ENCODE measurements at regions not wholly inside any gene's neighbourhood (a gene's known extent, or its start where the extent isn't known, plus 50 kb on each side); places are given as distances from the start of the nearest gene placed in this dataset.

DNA sequence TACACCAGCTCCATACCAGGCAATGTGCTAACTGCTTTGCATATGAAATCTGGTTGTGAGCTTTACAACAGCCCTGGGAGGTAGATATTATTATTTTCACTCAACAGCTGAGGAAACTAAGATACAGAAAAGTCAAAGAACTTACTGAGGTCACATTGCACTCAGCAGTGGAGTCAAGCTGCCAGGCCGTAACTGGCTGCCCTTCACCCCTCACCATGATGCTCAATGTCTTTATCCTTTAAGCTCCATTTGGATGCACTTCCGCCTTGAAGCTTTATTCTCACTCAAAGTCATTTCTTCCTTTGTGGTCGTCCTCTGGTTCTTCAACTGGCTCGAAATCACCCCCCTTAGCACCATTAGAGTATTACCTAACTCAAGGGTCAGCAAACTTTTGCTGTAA lies 81.7 kb upstream of the RALGPS2 start:
- DNase-seq (ENCODE audit: low spot score), result no peak
- TF ChIP-seq, protein P1, sequence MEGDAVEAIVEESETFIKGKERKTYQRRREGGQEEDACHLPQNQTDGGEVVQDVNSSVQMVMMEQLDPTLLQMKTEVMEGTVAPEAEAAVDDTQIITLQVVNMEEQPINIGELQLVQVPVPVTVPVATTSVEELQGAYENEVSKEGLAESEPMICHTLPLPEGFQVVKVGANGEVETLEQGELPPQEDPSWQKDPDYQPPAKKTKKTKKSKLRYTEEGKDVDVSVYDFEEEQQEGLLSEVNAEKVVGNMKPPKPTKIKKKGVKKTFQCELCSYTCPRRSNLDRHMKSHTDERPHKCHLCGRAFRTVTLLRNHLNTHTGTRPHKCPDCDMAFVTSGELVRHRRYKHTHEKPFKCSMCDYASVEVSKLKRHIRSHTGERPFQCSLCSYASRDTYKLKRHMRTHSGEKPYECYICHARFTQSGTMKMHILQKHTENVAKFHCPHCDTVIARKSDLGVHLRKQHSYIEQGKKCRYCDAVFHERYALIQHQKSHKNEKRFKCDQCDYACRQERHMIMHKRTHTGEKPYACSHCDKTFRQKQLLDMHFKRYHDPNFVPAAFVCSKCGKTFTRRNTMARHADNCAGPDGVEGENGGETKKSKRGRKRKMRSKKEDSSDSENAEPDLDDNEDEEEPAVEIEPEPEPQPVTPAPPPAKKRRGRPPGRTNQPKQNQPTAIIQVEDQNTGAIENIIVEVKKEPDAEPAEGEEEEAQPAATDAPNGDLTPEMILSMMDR (IDR thresholded peaks at IDR 0.05), result no peak
- no peak for ATAC-seq (ENCODE audit: low FRiP score)

DNA sequence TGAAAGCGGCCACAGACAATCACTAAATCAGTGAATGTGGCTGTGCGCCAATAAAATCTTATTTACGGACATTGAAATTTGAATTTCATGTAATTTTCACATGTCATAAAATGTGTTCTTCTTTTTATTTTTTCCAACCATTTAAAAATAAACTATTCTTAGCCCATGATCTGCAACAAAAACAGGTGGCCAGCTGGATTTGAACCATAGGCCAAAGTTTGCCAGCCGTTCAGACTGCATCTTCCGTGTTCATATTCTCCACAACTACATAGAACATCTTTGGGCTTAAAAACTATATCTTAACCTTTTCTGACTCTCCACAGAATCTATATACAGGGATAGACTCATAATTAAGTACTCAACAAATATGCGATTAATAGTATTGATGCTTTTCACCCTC lies 81.2 kb upstream of the RALGPS2 start:
- DNase-seq (ENCODE audit: low spot score), result no peak
- TF ChIP-seq, protein P1 (IDR thresholded peaks at IDR 0.05), result no peak
- ATAC-seq (ENCODE audit: low FRiP score), result no peak

DNA sequence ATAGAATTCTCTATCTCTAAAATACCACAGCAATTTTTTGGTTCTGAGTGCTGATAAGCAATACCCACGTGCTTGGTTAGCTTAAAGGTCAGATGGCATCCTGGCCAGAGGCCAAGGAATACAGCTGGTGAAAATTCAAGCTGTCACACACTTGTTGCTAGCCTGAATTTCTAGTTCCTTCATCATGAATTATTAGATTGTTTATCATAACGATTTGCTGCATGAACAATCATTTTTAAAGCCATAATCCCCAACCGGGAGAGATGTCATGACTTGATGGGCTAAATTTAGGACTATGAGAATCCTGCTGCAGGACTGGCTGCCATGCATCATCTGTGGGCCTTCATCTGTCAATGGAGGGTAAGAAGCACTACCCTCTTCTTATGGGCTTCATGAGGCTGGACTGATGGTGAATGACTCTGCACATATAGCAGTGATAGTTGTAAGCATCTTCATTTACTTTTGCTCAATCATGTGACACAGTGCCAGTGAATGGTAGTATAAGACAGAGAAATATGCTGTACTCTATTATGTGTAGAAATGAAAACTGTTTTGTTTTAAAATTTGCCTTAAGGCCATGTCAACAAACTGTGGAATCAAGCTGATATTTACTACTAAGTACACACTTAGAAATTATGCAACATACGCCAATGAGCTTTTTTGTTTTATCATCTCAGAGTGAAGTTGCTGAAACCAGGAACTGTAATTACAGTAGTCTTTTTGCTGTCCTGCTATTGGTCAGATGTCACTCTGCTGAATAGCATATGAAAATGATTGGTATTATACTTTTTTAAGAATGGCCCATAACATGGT lies 80.5 kb upstream of the RALGPS2 start:
- TF ChIP-seq, protein P1 (IDR thresholded peaks at IDR 0.05), result no peak
- no peak for DNase-seq (ENCODE audit: low spot score)
- ATAC-seq (ENCODE audit: low FRiP score), result no peak

DNA sequence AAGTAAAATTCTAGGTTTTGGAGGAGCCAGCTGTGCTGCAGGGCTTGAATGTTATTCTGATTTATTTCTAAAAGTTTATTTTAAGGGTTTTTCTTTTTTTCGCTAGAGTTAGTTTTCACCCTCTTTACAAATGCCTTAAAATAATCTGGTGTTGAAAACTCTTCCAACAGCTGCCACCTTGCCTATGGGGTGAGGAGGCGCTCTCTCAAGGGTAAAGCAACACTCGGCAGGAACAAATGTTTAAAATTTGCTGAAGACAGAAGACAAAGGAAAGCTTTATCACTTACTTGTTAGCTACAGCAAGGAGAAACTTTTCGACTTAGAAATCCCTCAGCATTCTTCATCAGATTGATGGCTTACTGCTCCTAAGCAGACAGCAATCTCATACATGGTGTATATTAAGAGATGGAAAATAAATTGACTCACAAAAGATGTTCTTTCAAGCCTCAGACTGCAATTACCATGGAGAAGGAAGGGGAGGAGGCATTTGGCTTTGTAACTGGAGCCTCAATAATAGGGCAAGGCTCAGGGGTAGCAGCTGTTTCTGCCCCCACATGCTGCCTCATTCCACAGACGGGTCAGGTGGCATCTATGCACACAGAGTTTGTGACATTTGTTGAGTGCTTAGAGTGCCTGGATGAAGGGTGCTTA lies 79.8 kb upstream of the RALGPS2 start:
- DNase-seq (ENCODE audit: low spot score) (no peak), ATAC-seq (ENCODE audit: low FRiP score) (no peak)
- TF ChIP-seq, protein P1 (IDR thresholded peaks at IDR 0.05), result no peak

DNA sequence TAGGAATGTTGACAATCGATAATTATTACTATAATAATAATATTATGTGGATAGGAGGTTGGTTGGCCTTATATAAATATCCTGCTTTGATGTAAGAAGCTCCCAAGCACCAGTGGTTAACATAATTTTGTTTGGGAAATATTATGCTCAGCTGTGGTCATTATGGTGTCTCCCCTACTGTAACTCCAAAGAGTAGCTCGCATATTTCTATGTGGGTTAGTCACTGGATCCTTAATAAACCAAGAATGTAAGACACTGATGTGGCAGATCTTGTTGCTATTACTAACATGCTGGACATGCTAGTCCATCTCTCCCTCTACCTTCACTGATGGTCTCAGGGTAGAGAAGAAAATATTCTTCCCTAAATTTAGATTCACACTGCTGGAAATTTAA lies 79.2 kb upstream of the RALGPS2 start:
- DNase-seq (ENCODE audit: low spot score) (no peak), ATAC-seq (ENCODE audit: low FRiP score) (no peak)
- TF ChIP-seq, protein P1 (IDR thresholded peaks at IDR 0.05), result no peak

DNA sequence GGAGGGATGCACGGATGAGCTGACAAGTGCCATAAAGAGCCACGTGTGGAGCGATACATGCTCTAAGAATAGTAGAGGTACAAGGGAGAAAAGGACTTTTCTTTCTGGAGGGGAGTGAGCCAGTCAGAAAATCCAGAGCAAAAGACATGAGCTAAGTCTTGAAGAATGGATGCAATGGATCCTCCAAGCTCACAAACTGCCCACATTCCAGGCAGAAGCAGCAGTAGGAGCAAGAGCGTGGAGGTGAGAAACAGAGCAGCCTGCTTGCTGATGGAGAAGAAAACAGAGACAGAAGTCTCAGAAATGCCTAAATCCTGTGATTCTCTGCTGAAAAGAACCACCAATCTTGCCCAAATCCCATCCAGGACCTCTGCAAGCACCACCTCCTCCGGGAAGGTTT lies 78.2 kb upstream of the RALGPS2 start:
- ATAC-seq (ENCODE audit: low FRiP score) (no peak), DNase-seq (ENCODE audit: low spot score) (no peak)
- TF ChIP-seq, protein P1 (IDR thresholded peaks at IDR 0.05), result no peak

DNA sequence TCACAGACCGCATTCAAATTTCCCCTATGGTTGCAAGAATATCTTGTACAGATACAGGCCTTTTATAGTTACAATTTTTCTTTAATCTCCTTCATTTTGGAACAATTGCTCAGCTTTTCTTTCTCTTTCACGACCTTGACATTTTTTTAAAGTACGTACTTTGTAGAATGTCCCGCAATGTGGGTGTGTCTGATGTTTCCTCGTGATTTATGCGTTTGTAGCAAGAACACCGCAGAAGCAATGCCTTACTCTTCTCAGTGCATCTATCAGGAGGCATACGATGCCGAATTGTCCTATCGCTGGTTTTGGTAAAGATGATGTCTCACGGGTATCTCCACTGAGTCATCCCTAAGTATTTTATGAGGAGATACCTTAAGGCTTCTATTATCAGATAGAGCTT lies 76.9 kb upstream of the RALGPS2 start:
- DNase-seq (ENCODE audit: low spot score) (no peak), ATAC-seq (ENCODE audit: low FRiP score) (no peak)
- TF ChIP-seq, protein P1 (IDR thresholded peaks at IDR 0.05), result no peak
